Lung (tissue), 11 donors: ENCODE measurements at regions not wholly inside any gene's neighbourhood (a gene's known extent, or its start where the extent isn't known, plus 50 kb on each side); places are given as distances from the start of the nearest gene placed in this dataset.

Experiments
- ATAC-seq: fragments of 200-7000 bp; cut with Tn5 transposase; one replicate; pipeline ENCODE4 v1.9.1; 2020; ENCODE audit warnings: moderate number of reproducible peaks; ENCODE audit not compliant: insufficient read depth, low FRiP score
- DNase-seq, 3 donors: peaks; one replicate each; pipeline ENCODE4 v3.0.0-alpha.2; 2013 to 2017
- H3K27ac ChIP-seq, 2 donors: one replicate each; pipeline ENCODE4 v1.5.1; 2013; ENCODE audit warnings: mild to moderate bottlenecking in 2 of 2, moderate library complexity in 2 of 2, control low read depth in 1 of 2, inconsistent platforms in 1 of 2, low read depth in 1 of 2, low read length in 1 of 2
- H3K27me3 ChIP-seq, 3 donors: one replicate each; pipeline ENCODE4 v1.5.1; 2013; ENCODE audit warnings: low read length in 2 of 3; ENCODE audit not compliant: control insufficient read depth in 3 of 3, insufficient read depth in 3 of 3
- H3K36me3 ChIP-seq, 4 donors: one replicate each; pipeline ENCODE4 v1.5.1; 2013; ENCODE audit warnings: low read length in 4 of 4, mild to moderate bottlenecking in 1 of 4, moderate library complexity in 1 of 4; ENCODE audit not compliant: control insufficient read depth in 4 of 4, insufficient read depth in 4 of 4
- H3K4me1 ChIP-seq, 5 donors: one replicate each; pipeline ENCODE4 v1.5.1; 2013; ENCODE audit warnings: low read length in 5 of 5, mild to moderate bottlenecking in 2 of 5, moderate library complexity in 1 of 5; ENCODE audit not compliant: control insufficient read depth in 5 of 5, insufficient read depth in 5 of 5
- H3K4me3 ChIP-seq: one replicate; pipeline ENCODE4 v1.5.1; 2013; ENCODE audit warnings: mild to moderate bottlenecking, control low read depth, moderate library complexity
- H3K9ac ChIP-seq, 2 donors: one replicate each; pipeline ENCODE4 v1.5.1; 2013; ENCODE audit warnings: low read length in 2 of 2, control low read depth in 1 of 2; ENCODE audit not compliant: insufficient read depth in 1 of 2
- H3K9me3 ChIP-seq, 4 donors: one replicate each; pipeline ENCODE4 v1.5.1; 2013; ENCODE audit warnings: low read length in 3 of 4, mild to moderate bottlenecking in 1 of 4, moderate library complexity in 1 of 4; ENCODE audit not compliant: control insufficient read depth in 4 of 4, insufficient read depth in 3 of 4
- WGBS, 2 donors: extraction: QIAGEN DNeasy Blood & Tissue Kit; methylation state at CpG; one replicate each; pipeline ENCODE4 v1.1.7; 2013; 5-methylcytosine and 5-hydroxymethylcytosine counted together
- TF ChIP-seq, protein P1 (sequence below): IDR thresholded peaks from 2 replicates; pipeline ENCODE4 v1.5.1; 2012; ENCODE audit warnings: mild to moderate bottlenecking; ENCODE audit errors: control extremely low read depth, extremely low read depth
- donor health status: control.
- donor health status: control.
- donor health status: Bipolar disorder and iron deficiency.
- donor health status: healthy.
- donor health status: DM: yes; HTN: yes; CAD: no.

DNA sequence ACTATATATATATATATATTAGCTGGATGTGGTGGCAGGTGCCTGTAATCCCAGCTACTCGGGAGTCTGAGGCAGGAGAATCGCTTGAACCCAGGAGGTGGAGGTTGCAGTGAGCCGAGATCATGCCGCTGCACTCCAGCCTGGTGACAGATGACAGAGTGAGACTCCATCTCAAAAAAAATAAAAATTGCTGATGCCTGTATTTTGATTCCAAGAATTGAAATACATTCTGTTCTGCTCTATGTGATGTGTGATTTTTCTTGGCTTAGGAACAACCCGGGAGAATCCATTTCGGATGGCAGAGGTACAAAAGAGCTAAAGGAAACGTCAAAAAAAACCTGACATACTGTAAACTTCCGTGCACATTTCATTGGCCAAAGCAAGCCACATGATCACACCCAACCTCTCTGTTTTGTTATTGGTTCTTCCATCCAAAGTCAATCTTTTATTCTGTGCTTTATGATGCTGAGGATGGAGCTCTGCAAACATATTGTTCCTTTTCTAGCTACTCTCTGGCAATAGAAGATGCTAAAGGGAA lies 478.1 kb upstream of the MAP2 start:
- H3K27me3 ChIP-seq = no peaks in the 10 kb centered on the region
- no peak for DNase-seq
- no peak overlapping the region for H3K4me3 ChIP-seq
- H3K9me3 ChIP-seq = no peaks in the 10 kb centered on the region
- 71 to 72% methylated on average over 8 of the region's 8 CpGs for WGBS, 2 donors
- H3K9ac ChIP-seq = no peak overlapping the region
- no peaks in the 10 kb centered on the region for H3K36me3 ChIP-seq
- ATAC-seq = no peak
- no peaks in the 10 kb centered on the region for H3K4me1 ChIP-seq
- H3K27ac ChIP-seq = no peak overlapping the region
- TF ChIP-seq, protein P1, sequence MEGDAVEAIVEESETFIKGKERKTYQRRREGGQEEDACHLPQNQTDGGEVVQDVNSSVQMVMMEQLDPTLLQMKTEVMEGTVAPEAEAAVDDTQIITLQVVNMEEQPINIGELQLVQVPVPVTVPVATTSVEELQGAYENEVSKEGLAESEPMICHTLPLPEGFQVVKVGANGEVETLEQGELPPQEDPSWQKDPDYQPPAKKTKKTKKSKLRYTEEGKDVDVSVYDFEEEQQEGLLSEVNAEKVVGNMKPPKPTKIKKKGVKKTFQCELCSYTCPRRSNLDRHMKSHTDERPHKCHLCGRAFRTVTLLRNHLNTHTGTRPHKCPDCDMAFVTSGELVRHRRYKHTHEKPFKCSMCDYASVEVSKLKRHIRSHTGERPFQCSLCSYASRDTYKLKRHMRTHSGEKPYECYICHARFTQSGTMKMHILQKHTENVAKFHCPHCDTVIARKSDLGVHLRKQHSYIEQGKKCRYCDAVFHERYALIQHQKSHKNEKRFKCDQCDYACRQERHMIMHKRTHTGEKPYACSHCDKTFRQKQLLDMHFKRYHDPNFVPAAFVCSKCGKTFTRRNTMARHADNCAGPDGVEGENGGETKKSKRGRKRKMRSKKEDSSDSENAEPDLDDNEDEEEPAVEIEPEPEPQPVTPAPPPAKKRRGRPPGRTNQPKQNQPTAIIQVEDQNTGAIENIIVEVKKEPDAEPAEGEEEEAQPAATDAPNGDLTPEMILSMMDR = no peak

DNA sequence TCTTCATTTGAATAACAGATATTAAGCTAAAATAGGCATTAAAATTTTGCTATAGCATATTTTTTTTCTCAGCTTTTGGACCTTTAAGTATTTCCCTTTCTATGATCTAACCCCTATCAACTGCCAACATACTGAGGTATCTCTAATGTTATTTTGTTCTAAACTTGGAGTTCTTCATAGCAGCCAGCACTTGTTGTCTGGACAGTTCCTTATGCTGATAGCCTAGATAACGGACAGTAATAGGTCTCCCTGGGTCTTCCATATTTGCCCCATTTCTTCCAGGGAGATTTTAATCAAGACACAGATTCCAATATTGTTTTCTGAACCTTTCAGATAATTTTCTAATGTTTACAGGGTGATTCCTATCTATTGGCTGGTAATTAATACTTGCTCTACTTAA lies 475.8 kb upstream of the MAP2 start:
- ATAC-seq (no peak), DNase-seq (no peak)
- TF ChIP-seq, protein P1 = no peak
- 67 to 77% methylated on average over 1 of the region's 1 CpG for WGBS, 2 donors
- no peak overlapping the region for H3K9ac ChIP-seq
- H3K27me3 ChIP-seq = no peaks in the 10 kb centered on the region
- H3K9me3 ChIP-seq = no peaks in the 10 kb centered on the region
- H3K36me3 ChIP-seq = no peaks in the 10 kb centered on the region
- no peak overlapping the region for H3K27ac ChIP-seq
- no peaks in the 10 kb centered on the region for H3K4me1 ChIP-seq
- H3K4me3 ChIP-seq = no peak overlapping the region

DNA sequence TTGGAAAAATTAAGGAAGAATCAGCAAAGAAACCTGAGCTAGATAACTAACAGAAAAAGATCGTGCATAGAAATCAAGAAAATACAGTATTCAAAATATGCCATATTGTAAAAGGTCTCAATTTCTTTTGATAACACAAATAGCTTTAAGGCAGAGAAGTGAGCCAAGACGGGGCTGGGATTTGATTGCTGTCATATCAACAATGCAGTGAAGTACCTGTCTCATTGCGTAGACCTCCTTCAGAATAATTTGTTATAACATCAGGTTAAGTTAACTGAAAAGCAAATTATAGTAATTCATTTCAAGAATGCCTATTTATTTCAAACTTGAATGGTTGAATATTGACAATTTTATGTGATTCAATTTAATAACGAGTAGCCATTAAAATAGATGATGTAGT lies 453.8 kb upstream of the MAP2 start:
- no peak overlapping the region for H3K27ac ChIP-seq
- no peaks in the 10 kb centered on the region for H3K36me3 ChIP-seq
- WGBS, 2 donors = 68 to 88% methylated on average over 4 of the region's 4 CpGs
- H3K9me3 ChIP-seq = no peaks in the 10 kb centered on the region
- TF ChIP-seq, protein P1 = no peak
- H3K4me3 ChIP-seq = no peak overlapping the region
- H3K9ac ChIP-seq = no peak overlapping the region
- ATAC-seq (no peak), DNase-seq (no peak)
- H3K27me3 ChIP-seq = no peaks in the 10 kb centered on the region
- H3K4me1 ChIP-seq = no peaks in the 10 kb centered on the region

DNA sequence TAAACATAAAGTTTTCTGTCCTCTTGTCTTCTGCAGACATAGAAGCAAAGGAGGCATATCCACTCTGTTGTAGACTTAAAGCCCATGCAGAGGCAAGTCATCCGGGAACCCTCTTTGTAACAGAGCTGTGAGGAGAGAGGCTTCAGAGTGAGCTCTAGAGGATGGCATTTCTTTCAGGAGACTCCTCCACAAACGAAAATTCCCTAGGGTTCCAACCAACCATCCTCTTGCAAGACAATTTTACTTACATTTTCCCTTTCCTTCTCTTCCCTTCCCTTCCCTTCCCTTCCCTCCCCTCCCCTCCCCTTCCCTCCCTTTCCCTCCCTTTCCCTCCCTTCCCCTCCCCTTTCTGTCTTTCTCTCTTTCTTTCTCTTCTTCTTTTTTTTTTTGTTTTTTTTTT lies 446.3 kb upstream of the MAP2 start:
- H3K27ac ChIP-seq = no peak overlapping the region
- H3K4me3 ChIP-seq = no peak overlapping the region
- H3K27me3 ChIP-seq = no peaks in the 10 kb centered on the region
- no peak overlapping the region for H3K9ac ChIP-seq
- H3K9me3 ChIP-seq = no peaks in the 10 kb centered on the region
- no peaks in the 10 kb centered on the region for H3K36me3 ChIP-seq
- ATAC-seq (no peak), DNase-seq (no peak)
- 69% methylated on average over 2 of the region's 2 CpGs for WGBS, 2 donors
- TF ChIP-seq, protein P1 = no peak
- no peaks in the 10 kb centered on the region for H3K4me1 ChIP-seq
